GM19023 (cell line): ENCODE measurements at regions not wholly inside any gene's neighbourhood (a gene's known extent, or its start where the extent isn't known, plus 50 kb on each side); places are given as distances from the start of the nearest gene placed in this dataset.
A peak's percentile ranks its signal among the peaks of the same experiment; 100 is the strongest.

Experiments used
- ATAC-seq: cut with Tn5 transposase; IDR thresholded peaks from one replicate; pipeline ENCODE4 v1.9.1; 2021; ENCODE audit warnings: mild to moderate bottlenecking, moderate library complexity; ENCODE audit not compliant: unreplicated experiment

GRCh38 chr9:73845954-73846690 lies 651.0 kb upstream of the RORB start:
- no peak for ATAC-seq

- no peak for ATAC-seq
Observed at GRCh38 chr9:73847536-73847935, 649.6 kb upstream of the RORB start.

- no peak for ATAC-seq
Observed at GRCh38 chr9:73853549-73853948, 643.6 kb upstream of the RORB start.

- ATAC-seq = no peak
Observed at GRCh38 chr9:73855206-73855605, 641.9 kb upstream of the RORB start.

- ATAC-seq = no peak
Observed at GRCh38 chr9:73863924-73864323, 633.2 kb upstream of the RORB start.

- no peak for ATAC-seq
Observed at GRCh38 chr9:73866451-73866850, 630.7 kb upstream of the RORB start.

- ATAC-seq = peak; percentile 99
Observed at GRCh38 chr9:73869264-73869663, 627.9 kb upstream of the RORB start.

- ATAC-seq = no peak
Observed at GRCh38 chr9:73871636-73872035, 625.5 kb upstream of the RORB start.

GRCh38 chr9:73872701-73873100 lies 624.4 kb upstream of the RORB start:
- ATAC-seq = no peak

- no peak for ATAC-seq
Observed at GRCh38 chr9:73880101-73880500, 617.0 kb upstream of the RORB start.

- no peak for ATAC-seq
Observed at GRCh38 chr9:73889023-73889422, 608.1 kb upstream of the RORB start.

- ATAC-seq = no peak
Observed at GRCh38 chr9:73890685-73891277, 606.4 kb upstream of the RORB start.

- no peak for ATAC-seq
Observed at GRCh38 chr9:73892335-73892734, 604.8 kb upstream of the RORB start.

- ATAC-seq = no peak
Observed at GRCh38 chr9:73893230-73893629, 603.9 kb upstream of the RORB start.

- no peak for ATAC-seq
Observed at GRCh38 chr9:73896061-73896460, 601.1 kb upstream of the RORB start.

GRCh38 chr9:73906671-73907070 lies 590.5 kb upstream of the RORB start:
- no peak for ATAC-seq

GRCh38 chr9:73911804-73912203 lies 585.3 kb upstream of the RORB start:
- no peak for ATAC-seq

- no peak for ATAC-seq
Observed at GRCh38 chr9:73916016-73916673, 581.0 kb upstream of the RORB start.

GRCh38 chr9:73919712-73920111 lies 577.4 kb upstream of the RORB start:
- no peak for ATAC-seq

- ATAC-seq = no peak
Observed at GRCh38 chr9:73923796-73924195, 573.3 kb upstream of the RORB start.

- no peak for ATAC-seq
Observed at GRCh38 chr9:73951147-73951546, 546.0 kb upstream of the RORB start.

- no peak for ATAC-seq
Observed at GRCh38 chr9:73962792-73963191, 534.3 kb upstream of the RORB start.
